WTC11 (cell line): ENCODE measurements at regions not wholly inside any gene's neighbourhood (a gene's known extent, or its start where the extent isn't known, plus 50 kb on each side); places are given as distances from the start of the nearest gene placed in this dataset.

Experiments
- ATF1 ChIP-seq: sonication (generic); formaldehyde crosslinking; IDR thresholded peaks from 2 replicates; pipeline ENCODE4 v1.8.1; 2023; ENCODE audit warnings: mild to moderate bottlenecking, moderate library complexity, missing genetic modification reagents
- NR2C2 ChIP-seq: sonication (generic); formaldehyde crosslinking; IDR thresholded peaks from 2 replicates; pipeline ENCODE4 v1.8.0; 2022; ENCODE audit warnings: mild to moderate bottlenecking, missing genetic modification reagents
- TP53 ChIP-seq: sonication (generic); formaldehyde crosslinking; IDR thresholded peaks from 2 replicates; pipeline ENCODE4 v1.8.1; 2023; ENCODE audit warnings: mild to moderate bottlenecking, missing genetic modification reagents
- TF ChIP-seq, protein P1 (sequence below): fragments of 200-600 bp; IDR thresholded peaks from 2 replicates; pipeline ENCODE4 v1.8.0; 2022; ENCODE audit warnings: antibody characterized with exemption

DNA sequence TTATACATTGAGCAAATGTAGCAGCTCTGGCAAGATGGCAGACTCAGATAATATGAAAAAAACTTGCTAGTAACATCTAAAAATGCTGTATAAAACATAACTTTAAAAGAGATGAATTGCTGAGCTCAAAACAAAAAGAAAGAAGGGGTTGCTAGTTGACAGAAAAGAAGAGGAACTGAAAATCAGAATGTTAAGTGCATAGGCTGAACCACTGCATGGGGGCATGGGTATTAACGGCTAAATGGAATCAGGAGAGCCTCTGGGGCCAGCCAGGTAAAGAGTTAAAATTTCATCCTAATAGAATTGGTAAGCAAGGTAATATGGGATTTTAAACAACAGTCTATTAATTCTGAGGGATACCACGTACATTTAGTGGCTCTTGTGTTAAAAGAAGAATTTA, 146.8 kb downstream of the SMC2 start:
- TF ChIP-seq, protein P1, sequence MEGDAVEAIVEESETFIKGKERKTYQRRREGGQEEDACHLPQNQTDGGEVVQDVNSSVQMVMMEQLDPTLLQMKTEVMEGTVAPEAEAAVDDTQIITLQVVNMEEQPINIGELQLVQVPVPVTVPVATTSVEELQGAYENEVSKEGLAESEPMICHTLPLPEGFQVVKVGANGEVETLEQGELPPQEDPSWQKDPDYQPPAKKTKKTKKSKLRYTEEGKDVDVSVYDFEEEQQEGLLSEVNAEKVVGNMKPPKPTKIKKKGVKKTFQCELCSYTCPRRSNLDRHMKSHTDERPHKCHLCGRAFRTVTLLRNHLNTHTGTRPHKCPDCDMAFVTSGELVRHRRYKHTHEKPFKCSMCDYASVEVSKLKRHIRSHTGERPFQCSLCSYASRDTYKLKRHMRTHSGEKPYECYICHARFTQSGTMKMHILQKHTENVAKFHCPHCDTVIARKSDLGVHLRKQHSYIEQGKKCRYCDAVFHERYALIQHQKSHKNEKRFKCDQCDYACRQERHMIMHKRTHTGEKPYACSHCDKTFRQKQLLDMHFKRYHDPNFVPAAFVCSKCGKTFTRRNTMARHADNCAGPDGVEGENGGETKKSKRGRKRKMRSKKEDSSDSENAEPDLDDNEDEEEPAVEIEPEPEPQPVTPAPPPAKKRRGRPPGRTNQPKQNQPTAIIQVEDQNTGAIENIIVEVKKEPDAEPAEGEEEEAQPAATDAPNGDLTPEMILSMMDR = no peak
- TF ChIP-seq TP53 (CRISPR knock-in tag) (no peak), NR2C2 (CRISPR knock-in tag) (no peak), ATF1 (CRISPR knock-in tag) (no peak)
